Thyroid gland (tissue), 4 donors: ENCODE measurements at regions not wholly inside any gene's neighbourhood (a gene's known extent, or its start where the extent isn't known, plus 50 kb on each side); places are given as distances from the start of the nearest gene placed in this dataset.

Experiments
- CTCF ChIP-seq, 6 experiments: fragments of 200-600 bp in 3 of 6; fragments of 450-650 bp in 3 of 6; sonication (generic) in 3 of 6; IDR thresholded peaks; one replicate each; pipeline ENCODE4 v1.5.1; 2016 to 2019; ENCODE audit warnings: antibody characterized with exemption in 6 of 6, mild to moderate bottlenecking in 2 of 6, inconsistent platforms in 1 of 6, moderate library complexity in 1 of 6
- POLR2A ChIP-seq, 2 donors: fragments of 450-650 bp; IDR thresholded peaks; one replicate each; pipeline ENCODE4 v1.6.1; 2017; ENCODE audit warnings: antibody characterized with exemption in 2 of 2, mild to moderate bottlenecking in 2 of 2, moderate library complexity in 1 of 2

DNA sequence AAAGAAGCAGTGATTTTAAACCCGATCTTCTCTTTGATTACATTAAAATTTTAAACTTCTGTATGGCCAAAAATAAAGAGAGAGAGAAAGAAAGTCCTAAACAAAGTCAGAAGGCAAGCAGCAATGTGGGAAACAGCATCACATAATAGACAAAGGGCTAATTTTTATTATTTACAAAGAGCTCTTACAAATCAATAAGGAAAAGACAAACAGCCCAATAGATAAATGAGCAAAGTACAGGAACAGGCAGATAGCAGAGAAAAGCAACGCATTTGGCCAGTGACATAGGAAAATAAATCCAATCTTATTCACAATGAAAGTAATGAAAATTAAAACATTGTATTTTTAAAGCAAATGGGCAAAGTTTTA, 93.1 kb downstream of the SALL1 start:
- no peak for TF ChIP-seq CTCF (IDR thresholded peaks at IDR 0.05)
- TF ChIP-seq POLR2A (IDR thresholded peaks at IDR 0.05): no peak
